H1 (cell line): ENCODE measurements at regions not wholly inside any gene's neighbourhood (a gene's known extent, or its start where the extent isn't known, plus 50 kb on each side); places are given as distances from the start of the nearest gene placed in this dataset.

Source experiments
- CTCF ChIP-seq, 3 experiments: IDR thresholded peaks; 1 replicate in 2 of 3; 2 replicates in 1 of 3; pipeline versions ENCODE4 v1.5.1 to v1.6.1; 2011; ENCODE audit warnings: low read length in 3 of 3, mild to moderate bottlenecking in 3 of 3, inconsistent platforms in 2 of 3, low read depth in 1 of 3, moderate library complexity in 1 of 3; ENCODE audit not compliant: insufficient read depth in 1 of 3; ENCODE audit errors: control extremely low read depth in 1 of 3
- EZH2 ChIP-seq: fragments of 200-600 bp; sonication (generic); IDR thresholded peaks from 2 replicates; pipeline ENCODE4 v1.7.1; 2012; ENCODE audit warnings: low read depth, mild to moderate bottlenecking, moderate library complexity, low read length, inconsistent platforms; ENCODE audit not compliant: severe bottlenecking
- POLR2A ChIP-seq, 2 experiments: IDR thresholded peaks; 1 replicate in 1 of 2; 2 replicates in 1 of 2; pipeline ENCODE4 v1.6.1; 2011; ENCODE audit warnings: low read depth in 2 of 2, low read length in 2 of 2, mild to moderate bottlenecking in 2 of 2; ENCODE audit errors: control extremely low read depth in 1 of 2
- TAF1 ChIP-seq: IDR thresholded peaks from 2 replicates; pipeline ENCODE4 v1.6.1; 2011; ENCODE audit warnings: mild to moderate bottlenecking, low read depth, low read length

GRCh38 chr11:64492561-64492960 is 63.2 kb upstream of the SLC22A11 start:
- no peak for TF ChIP-seq EZH2
- TF ChIP-seq TAF1: no peak
- no peak for TF ChIP-seq POLR2A (IDR thresholded peaks at IDR 0.05; ENCODE audit: control extremely low read depth in 1 of 2, low read depth in 2 of 2, low read length in 2 of 2)
- no peak for TF ChIP-seq CTCF (IDR thresholded peaks at IDR 0.05; ENCODE audit: control extremely low read depth in 1 of 3, insufficient read depth in 1 of 3, low read depth in 1 of 3, low read length in 3 of 3)
